ENCODE measurements at regions not wholly inside any gene's neighbourhood (a gene's known extent, or its start where the extent isn't known, plus 50 kb on each side); places are given as distances from the start of the nearest gene placed in this dataset.

DNA sequence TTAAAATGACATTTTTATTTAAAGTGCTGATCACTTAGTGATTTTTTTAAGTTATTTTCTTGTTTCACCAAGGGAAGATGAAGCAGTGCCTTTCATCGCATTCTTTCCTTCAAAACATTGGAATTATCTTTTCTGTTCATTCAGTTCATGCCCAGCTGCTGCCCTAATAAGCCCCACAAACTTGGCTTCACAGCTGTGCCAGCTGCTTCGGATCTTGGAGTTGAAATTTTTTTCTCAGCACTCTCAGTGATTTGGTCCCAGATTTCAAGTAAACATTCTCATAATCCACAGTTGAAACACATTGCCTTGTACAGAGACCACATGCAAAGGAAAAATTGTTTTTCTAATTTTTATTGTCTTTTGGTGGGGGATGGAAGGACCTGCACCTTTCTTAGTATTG, 353.3 kb upstream of the LRP1B start:
- H3K9me3 Mint-ChIP-seq (ENCODE audit: unreplicated experiment), result no peaks in the 10 kb centered on the region
- intact Hi-C loops (cut with micrococcal nuclease; ENCODE audit: unreplicated experiment), result no loop called here
- no peaks in the 10 kb centered on the region for H3K4me1 ChIP-seq
- H3K4me3 ChIP-seq (ENCODE audit: low read depth, low read length), result no peak overlapping the region
- TF ChIP-seq, protein P1, sequence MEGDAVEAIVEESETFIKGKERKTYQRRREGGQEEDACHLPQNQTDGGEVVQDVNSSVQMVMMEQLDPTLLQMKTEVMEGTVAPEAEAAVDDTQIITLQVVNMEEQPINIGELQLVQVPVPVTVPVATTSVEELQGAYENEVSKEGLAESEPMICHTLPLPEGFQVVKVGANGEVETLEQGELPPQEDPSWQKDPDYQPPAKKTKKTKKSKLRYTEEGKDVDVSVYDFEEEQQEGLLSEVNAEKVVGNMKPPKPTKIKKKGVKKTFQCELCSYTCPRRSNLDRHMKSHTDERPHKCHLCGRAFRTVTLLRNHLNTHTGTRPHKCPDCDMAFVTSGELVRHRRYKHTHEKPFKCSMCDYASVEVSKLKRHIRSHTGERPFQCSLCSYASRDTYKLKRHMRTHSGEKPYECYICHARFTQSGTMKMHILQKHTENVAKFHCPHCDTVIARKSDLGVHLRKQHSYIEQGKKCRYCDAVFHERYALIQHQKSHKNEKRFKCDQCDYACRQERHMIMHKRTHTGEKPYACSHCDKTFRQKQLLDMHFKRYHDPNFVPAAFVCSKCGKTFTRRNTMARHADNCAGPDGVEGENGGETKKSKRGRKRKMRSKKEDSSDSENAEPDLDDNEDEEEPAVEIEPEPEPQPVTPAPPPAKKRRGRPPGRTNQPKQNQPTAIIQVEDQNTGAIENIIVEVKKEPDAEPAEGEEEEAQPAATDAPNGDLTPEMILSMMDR (IDR thresholded peaks at IDR 0.05; ENCODE audit: insufficient read depth in 1 of 2, low read depth in 1 of 2, low read length in 1 of 2, severe bottlenecking in 1 of 2, unreplicated experiment in 1 of 2), result no peak
- H3K4me1 Mint-ChIP-seq (ENCODE audit: low read depth, unreplicated experiment), result no peaks in the 10 kb centered on the region
- CTCF ChIA-PET, result no interaction called here
- H3K36me3 ChIP-seq (ENCODE audit: control insufficient read depth, insufficient read depth, low read length), result no peaks in the 10 kb centered on the region
- H3K27ac Mint-ChIP-seq (ENCODE audit: unreplicated experiment), result no peak overlapping the region
- POLR2A ChIA-PET, result no interaction called here
- H3K36me3 Mint-ChIP-seq (ENCODE audit: insufficient read depth, unreplicated experiment), result no peaks in the 10 kb centered on the region
- H3K27me3 ChIP-seq (replicated peaks; ENCODE audit: control insufficient read depth, insufficient read depth, low read length), result no peaks in the 10 kb centered on the region
- no peak overlapping the region for H3K4me3 Mint-ChIP-seq (ENCODE audit: unreplicated experiment)
- H3K27me3 Mint-ChIP-seq (ENCODE audit: insufficient read depth, unreplicated experiment), result peaks cover 3% of the 10 kb centered on the region
- DNase-seq, result no peak
- no TSS peak for BruUV-seq (replicated peaks)
- H3K9me3 ChIP-seq, result no peaks in the 10 kb centered on the region

DNA sequence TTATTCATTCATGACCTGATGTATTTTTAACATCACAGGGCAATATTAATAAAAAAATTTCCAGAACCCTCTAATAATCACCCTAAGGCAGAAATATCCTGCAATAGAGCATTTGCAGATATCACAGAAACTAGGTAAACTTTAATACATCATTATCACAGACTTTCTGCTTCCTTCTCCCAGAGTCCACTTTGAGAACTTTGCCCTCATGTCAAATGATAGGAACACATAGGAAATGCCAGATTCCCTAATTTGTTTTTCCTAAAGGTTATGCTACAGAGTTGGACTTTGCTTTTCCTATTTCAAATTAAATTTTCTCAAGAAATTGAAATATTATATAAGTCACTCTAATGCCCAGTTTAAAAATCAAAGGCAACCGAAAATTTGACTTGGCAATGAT, 352.8 kb upstream of the LRP1B start:
- Histone ChIP-seq H3K4me3 (ENCODE audit: low read depth, low read length) (no peak overlapping the region), H3K9me3 (no peaks in the 10 kb centered on the region), H3K27me3 (replicated peaks; ENCODE audit: control insufficient read depth, insufficient read depth, low read length) (no peaks in the 10 kb centered on the region), H3K4me1 (no peaks in the 10 kb centered on the region), H3K36me3 (ENCODE audit: control insufficient read depth, insufficient read depth, low read length) (no peaks in the 10 kb centered on the region)
- Mint-ChIP-seq H3K27ac (ENCODE audit: unreplicated experiment) (no peak overlapping the region), H3K27me3 (ENCODE audit: insufficient read depth, unreplicated experiment) (peaks cover 3% of the 10 kb centered on the region), H3K36me3 (ENCODE audit: insufficient read depth, unreplicated experiment) (no peaks in the 10 kb centered on the region), H3K4me1 (ENCODE audit: low read depth, unreplicated experiment) (no peaks in the 10 kb centered on the region), H3K9me3 (ENCODE audit: unreplicated experiment) (no peaks in the 10 kb centered on the region), H3K4me3 (ENCODE audit: unreplicated experiment) (no peak overlapping the region)
- TF ChIP-seq, protein P1 (IDR thresholded peaks at IDR 0.05; ENCODE audit: insufficient read depth in 1 of 2, low read depth in 1 of 2, low read length in 1 of 2, severe bottlenecking in 1 of 2, unreplicated experiment in 1 of 2), result no peak
- intact Hi-C loops (cut with micrococcal nuclease; ENCODE audit: unreplicated experiment), result no loop called here
- ChIA-PET CTCF (no interaction called here), POLR2A (no interaction called here)
- DNase-seq, result no peak
- no TSS peak for BruUV-seq (replicated peaks)

DNA sequence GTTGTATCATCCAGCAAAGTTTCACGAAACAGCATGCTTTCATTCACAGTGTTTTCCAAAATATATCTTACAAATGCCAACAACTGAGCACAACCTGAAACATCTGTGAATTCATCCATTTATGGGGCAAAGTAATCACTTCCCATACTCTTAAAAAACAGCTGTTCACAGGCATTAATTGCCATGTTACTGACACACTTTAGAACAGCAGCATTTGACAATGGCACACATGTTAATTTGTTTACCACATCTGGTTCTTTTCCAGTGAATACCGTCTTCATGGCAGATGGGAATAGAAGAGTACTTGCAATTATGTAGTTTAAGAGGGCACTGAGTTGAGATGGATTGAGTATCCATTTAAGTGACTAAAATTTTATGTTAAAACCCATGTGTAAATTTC, 347.4 kb upstream of the LRP1B start:
- BruUV-seq (replicated peaks), result no TSS peak
- no peaks in the 10 kb centered on the region for H3K9me3 Mint-ChIP-seq (ENCODE audit: unreplicated experiment)
- H3K27ac Mint-ChIP-seq (ENCODE audit: unreplicated experiment), result no peak overlapping the region
- TF ChIP-seq, protein P1 (IDR thresholded peaks at IDR 0.05; ENCODE audit: insufficient read depth in 1 of 2, low read depth in 1 of 2, low read length in 1 of 2, severe bottlenecking in 1 of 2, unreplicated experiment in 1 of 2), result no peak
- H3K36me3 ChIP-seq (ENCODE audit: control insufficient read depth, insufficient read depth, low read length), result no peaks in the 10 kb centered on the region
- no peaks in the 10 kb centered on the region for H3K9me3 ChIP-seq
- no peaks in the 10 kb centered on the region for H3K4me1 Mint-ChIP-seq (ENCODE audit: low read depth, unreplicated experiment)
- no peaks in the 10 kb centered on the region for H3K36me3 Mint-ChIP-seq (ENCODE audit: insufficient read depth, unreplicated experiment)
- no peaks in the 10 kb centered on the region for H3K27me3 Mint-ChIP-seq (ENCODE audit: insufficient read depth, unreplicated experiment)
- H3K27me3 ChIP-seq (replicated peaks; ENCODE audit: control insufficient read depth, insufficient read depth, low read length), result no peaks in the 10 kb centered on the region
- no peak overlapping the region for H3K4me3 Mint-ChIP-seq (ENCODE audit: unreplicated experiment)
- ChIA-PET POLR2A (no interaction called here), CTCF (no interaction called here)
- DNase-seq, result no peak
- no peaks in the 10 kb centered on the region for H3K4me1 ChIP-seq
- intact Hi-C loops (cut with micrococcal nuclease; ENCODE audit: unreplicated experiment), result no loop called here
- H3K4me3 ChIP-seq (ENCODE audit: low read depth, low read length), result no peak overlapping the region

Data from Caco-2 (cell line).